Astrocyte of the hippocampus (primary cell): ENCODE measurements at regions not wholly inside any gene's neighbourhood (a gene's known extent, or its start where the extent isn't known, plus 50 kb on each side); places are given as distances from the start of the nearest gene placed in this dataset.
A peak's percentile ranks its signal among the peaks of the same experiment; 100 is the strongest.

Experiments
- DNase-seq: peaks from one replicate; pipeline ENCODE4 v3.0.0; 2011; ENCODE audit warnings: low read depth, low spot score

- no peak for DNase-seq
These were observed 621.8 kb downstream of the CDH26 start for GRCh38 chr20:60579941-60580515.

- no peak for DNase-seq
These were observed 623.4 kb downstream of the CDH26 start for GRCh38 chr20:60581606-60582115.

GRCh38 chr20:60583741-60584140 is 625.5 kb downstream of the CDH26 start:
- no peak for DNase-seq

- no peak for DNase-seq
These were observed 626.0 kb downstream of the CDH26 start for GRCh38 chr20:60584221-60584620.

GRCh38 chr20:60585651-60586050 is 627.4 kb downstream of the CDH26 start:
- DNase-seq, result no peak

- DNase-seq, result no peak
These were observed 628.2 kb downstream of the CDH26 start for GRCh38 chr20:60586269-60587050.

- DNase-seq, result no peak
These were observed 629.8 kb downstream of the CDH26 start for GRCh38 chr20:60587986-60588385.

GRCh38 chr20:60589623-60590022 is 631.4 kb downstream of the CDH26 start:
- peak; percentile 76 for DNase-seq

GRCh38 chr20:60591172-60591799 is 633.1 kb downstream of the CDH26 start:
- no peak for DNase-seq

GRCh38 chr20:60598528-60598927 is 640.3 kb downstream of the CDH26 start:
- no peak for DNase-seq

- no peak for DNase-seq
These were observed 641.2 kb downstream of the CDH26 start for GRCh38 chr20:60599381-60599780.

GRCh38 chr20:60600036-60600435 is 641.8 kb downstream of the CDH26 start:
- DNase-seq, result no peak

GRCh38 chr20:60624066-60624465 is 628.0 kb upstream of the CDH4 start:
- no peak for DNase-seq

GRCh38 chr20:60627751-60628565 is 624.1 kb upstream of the CDH4 start:
- DNase-seq, result no peak

- no peak for DNase-seq
These were observed 623.3 kb upstream of the CDH4 start for GRCh38 chr20:60628749-60629148.

GRCh38 chr20:60629206-60629605 is 622.9 kb upstream of the CDH4 start:
- DNase-seq, result no peak

- peak; percentile 33 for DNase-seq
These were observed 621.5 kb upstream of the CDH4 start for GRCh38 chr20:60630609-60631008.

GRCh38 chr20:60631585-60632287 is 620.3 kb upstream of the CDH4 start:
- no peak for DNase-seq

GRCh38 chr20:60632391-60633262 is 619.4 kb upstream of the CDH4 start:
- DNase-seq, result no peak

GRCh38 chr20:60634491-60635172 is 617.4 kb upstream of the CDH4 start:
- DNase-seq, result no peak
